ENCODE measurements at regions not wholly inside any gene's neighbourhood (a gene's known extent, or its start where the extent isn't known, plus 50 kb on each side); places are given as distances from the start of the nearest gene placed in this dataset.

DNA sequence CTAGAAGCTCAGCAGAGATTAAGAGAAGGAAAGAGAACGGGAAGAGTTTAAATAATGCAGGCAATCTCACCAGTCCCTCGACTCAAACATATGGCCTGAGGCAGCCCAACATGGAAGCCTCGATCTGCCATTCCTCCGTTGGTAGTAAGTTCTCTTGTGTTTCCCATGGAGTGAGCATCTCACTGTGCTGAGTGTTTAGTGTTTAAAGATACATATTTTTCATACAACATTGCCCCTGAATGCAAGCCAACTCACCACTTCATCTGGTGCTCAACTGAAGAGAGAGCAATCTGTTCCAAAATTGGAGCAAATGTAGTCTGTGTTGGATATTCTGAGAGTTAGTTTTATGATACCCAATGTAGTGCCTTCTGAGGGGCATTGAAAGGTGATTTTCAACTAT lies 171.5 kb upstream of the ATP10B start:
- CTCF ChIA-PET = no interaction called here
- Histone ChIP-seq H3K27ac (ENCODE audit: low read depth, low read length) (no peak overlapping the region), H3K9me3 (ENCODE audit: control insufficient read depth, insufficient read depth, low read length) (no peaks in the 10 kb centered on the region), H3K27me3 (ENCODE audit: control insufficient read depth, insufficient read depth, low read length) (no peaks in the 10 kb centered on the region), H3K4me3 (ENCODE audit: low read depth, low read length) (no peak overlapping the region)
- DNase-seq (ENCODE audit: low read depth, low spot score) = no peak
- TF ChIP-seq, protein P1, sequence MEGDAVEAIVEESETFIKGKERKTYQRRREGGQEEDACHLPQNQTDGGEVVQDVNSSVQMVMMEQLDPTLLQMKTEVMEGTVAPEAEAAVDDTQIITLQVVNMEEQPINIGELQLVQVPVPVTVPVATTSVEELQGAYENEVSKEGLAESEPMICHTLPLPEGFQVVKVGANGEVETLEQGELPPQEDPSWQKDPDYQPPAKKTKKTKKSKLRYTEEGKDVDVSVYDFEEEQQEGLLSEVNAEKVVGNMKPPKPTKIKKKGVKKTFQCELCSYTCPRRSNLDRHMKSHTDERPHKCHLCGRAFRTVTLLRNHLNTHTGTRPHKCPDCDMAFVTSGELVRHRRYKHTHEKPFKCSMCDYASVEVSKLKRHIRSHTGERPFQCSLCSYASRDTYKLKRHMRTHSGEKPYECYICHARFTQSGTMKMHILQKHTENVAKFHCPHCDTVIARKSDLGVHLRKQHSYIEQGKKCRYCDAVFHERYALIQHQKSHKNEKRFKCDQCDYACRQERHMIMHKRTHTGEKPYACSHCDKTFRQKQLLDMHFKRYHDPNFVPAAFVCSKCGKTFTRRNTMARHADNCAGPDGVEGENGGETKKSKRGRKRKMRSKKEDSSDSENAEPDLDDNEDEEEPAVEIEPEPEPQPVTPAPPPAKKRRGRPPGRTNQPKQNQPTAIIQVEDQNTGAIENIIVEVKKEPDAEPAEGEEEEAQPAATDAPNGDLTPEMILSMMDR (IDR thresholded peaks at IDR 0.05; ENCODE audit: low read depth, low read length) = no peak
- POLR2A ChIA-PET = no interaction called here

DNA sequence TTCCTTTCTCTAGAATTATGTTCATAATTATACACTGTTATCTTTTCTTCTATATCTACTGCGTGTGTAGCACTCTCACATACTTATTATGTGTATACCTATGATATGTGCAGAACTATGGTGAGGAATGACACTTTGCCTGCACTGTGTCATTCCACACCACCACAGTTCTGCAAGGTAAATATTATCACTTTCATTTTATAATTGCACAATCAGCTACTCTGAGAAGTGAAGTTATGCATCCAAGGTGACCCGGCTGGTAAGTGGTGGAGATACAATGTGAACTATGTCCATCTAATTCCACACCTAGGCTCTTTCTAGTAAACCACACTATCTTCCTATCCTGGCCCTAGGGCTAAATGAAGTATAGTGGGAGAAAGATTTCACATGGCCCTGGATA lies 170.1 kb upstream of the ATP10B start:
- no peak for DNase-seq (ENCODE audit: low read depth, low spot score)
- CTCF ChIA-PET = no interaction called here
- Histone ChIP-seq H3K27ac (ENCODE audit: low read depth, low read length) (no peak overlapping the region), H3K4me3 (ENCODE audit: low read depth, low read length) (no peak overlapping the region), H3K9me3 (ENCODE audit: control insufficient read depth, insufficient read depth, low read length) (no peaks in the 10 kb centered on the region), H3K27me3 (ENCODE audit: control insufficient read depth, insufficient read depth, low read length) (no peaks in the 10 kb centered on the region)
- POLR2A ChIA-PET = no interaction called here
- TF ChIP-seq, protein P1 (IDR thresholded peaks at IDR 0.05; ENCODE audit: low read depth, low read length) = no peak

DNA sequence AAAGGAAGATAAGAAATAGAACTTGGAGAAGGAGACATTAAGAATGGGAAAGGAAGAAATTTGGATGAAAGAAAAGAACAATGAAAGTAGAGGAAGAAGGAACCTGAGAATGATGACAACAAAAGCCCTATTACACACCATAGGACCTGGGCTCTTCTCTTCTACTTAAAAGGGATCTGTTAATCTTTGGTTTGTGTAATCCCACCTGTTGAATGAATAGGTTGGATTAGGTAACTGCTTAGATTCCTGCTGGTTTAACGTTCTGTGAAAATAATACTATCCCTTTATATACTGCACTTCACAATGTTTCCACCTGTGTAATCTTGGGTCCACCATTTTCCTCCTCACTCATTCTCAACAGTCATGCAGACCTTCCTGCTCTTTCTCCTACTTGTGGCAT lies 157.8 kb upstream of the ATP10B start:
- no peak overlapping the region for H3K4me3 ChIP-seq (ENCODE audit: low read depth, low read length)
- no peak overlapping the region for H3K27ac ChIP-seq (ENCODE audit: low read depth, low read length)
- ChIA-PET CTCF (no interaction called here), POLR2A (no interaction called here)
- TF ChIP-seq, protein P1 (IDR thresholded peaks at IDR 0.05; ENCODE audit: low read depth, low read length) = no peak
- DNase-seq (ENCODE audit: low read depth, low spot score) = no peak
- H3K27me3 ChIP-seq (ENCODE audit: control insufficient read depth, insufficient read depth, low read length) = no peaks in the 10 kb centered on the region
- H3K9me3 ChIP-seq (ENCODE audit: control insufficient read depth, insufficient read depth, low read length) = no peaks in the 10 kb centered on the region; the same call in 1 of the 2 replicates

DNA sequence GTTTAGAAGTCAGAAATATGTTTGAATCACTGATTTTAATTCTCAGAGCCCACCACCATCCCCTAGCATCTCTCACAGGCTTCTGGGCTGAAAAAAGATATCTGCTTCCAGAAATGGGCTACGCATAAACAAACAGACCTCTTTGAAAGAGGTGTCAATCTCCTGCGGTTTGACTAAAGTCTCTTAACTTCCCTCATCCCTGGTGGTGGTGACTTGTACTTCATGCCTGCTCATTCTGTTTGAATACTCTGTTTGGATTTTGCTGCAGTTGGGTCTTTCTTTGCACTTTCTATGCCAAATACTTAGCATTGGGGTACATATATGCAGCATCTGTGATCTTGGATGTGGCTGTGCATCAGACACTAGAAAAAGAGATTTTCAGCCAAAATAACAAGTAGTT lies 157.2 kb upstream of the ATP10B start:
- ChIA-PET POLR2A (no interaction called here), CTCF (no interaction called here)
- TF ChIP-seq, protein P1 (IDR thresholded peaks at IDR 0.05; ENCODE audit: low read depth, low read length) = no peak

DNA sequence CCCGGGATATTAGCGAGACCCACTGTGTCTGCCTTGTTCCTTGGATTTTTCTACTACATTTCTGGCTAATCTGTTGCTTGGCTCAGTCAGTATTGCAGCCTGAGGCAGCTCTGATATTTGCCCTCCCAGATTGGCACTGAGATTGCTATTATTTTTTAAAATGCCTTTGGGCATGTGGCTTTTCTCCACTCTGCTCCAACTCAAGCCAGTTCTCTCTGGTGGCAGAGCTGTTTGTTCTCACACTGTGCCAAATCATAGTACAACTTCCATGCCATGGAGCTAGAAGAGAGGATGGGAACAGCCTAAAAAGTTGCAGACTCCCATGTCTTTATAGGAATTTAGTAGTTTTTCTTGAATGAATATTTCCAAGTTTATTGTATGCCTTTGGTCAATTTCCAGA lies 155.9 kb upstream of the ATP10B start:
- POLR2A ChIA-PET = no interaction called here
- no peaks in the 10 kb centered on the region for H3K27me3 ChIP-seq (ENCODE audit: control insufficient read depth, insufficient read depth, low read length)
- H3K9me3 ChIP-seq (ENCODE audit: control insufficient read depth, insufficient read depth, low read length) = no peaks in the 10 kb centered on the region; the same call in 1 of the 2 replicates
- H3K4me3 ChIP-seq (ENCODE audit: low read depth, low read length) = no peak overlapping the region
- DNase-seq (ENCODE audit: low read depth, low spot score) = no peak
- CTCF ChIA-PET = no interaction called here
- no peak overlapping the region for H3K27ac ChIP-seq (ENCODE audit: low read depth, low read length)
- TF ChIP-seq, protein P1 (IDR thresholded peaks at IDR 0.05; ENCODE audit: low read depth, low read length) = no peak

More for the DNA sequence above, 157.2 kb upstream of the ATP10B start:
- no peak for DNase-seq (ENCODE audit: low read depth, low spot score)
- no peaks in the 10 kb centered on the region; the same call in 1 of the 2 replicates for H3K9me3 ChIP-seq (ENCODE audit: control insufficient read depth, insufficient read depth, low read length)
- H3K27ac ChIP-seq (ENCODE audit: low read depth, low read length) = no peak overlapping the region
- H3K27me3 ChIP-seq (ENCODE audit: control insufficient read depth, insufficient read depth, low read length) = no peaks in the 10 kb centered on the region
- H3K4me3 ChIP-seq (ENCODE audit: low read depth, low read length) = no peak overlapping the region
